GM12874 (cell line): ENCODE measurements at regions not wholly inside any gene's neighbourhood (a gene's known extent, or its start where the extent isn't known, plus 50 kb on each side); places are given as distances from the start of the nearest gene placed in this dataset.
A peak's percentile ranks its signal among the peaks of the same experiment; 100 is the strongest.

Source experiments
- CTCF ChIP-seq: IDR thresholded peaks from 2 replicates; pipeline ENCODE4 v1.5.1; 2011; ENCODE audit warnings: low read depth, mild to moderate bottlenecking, control low read depth, low read length, moderate library complexity; ENCODE audit not compliant: insufficient read depth

GRCh38 chr14:31911160-31911559 is 165.9 kb upstream of the ARHGAP5 start:
- no peak for TF ChIP-seq CTCF

GRCh38 chr14:31913370-31913769 is 163.7 kb upstream of the ARHGAP5 start:
- TF ChIP-seq CTCF = no peak

GRCh38 chr14:31920001-31920400 is 157.1 kb upstream of the ARHGAP5 start:
- no peak for TF ChIP-seq CTCF

- TF ChIP-seq CTCF = no peak
These were observed 156.0 kb upstream of the ARHGAP5 start for GRCh38 chr14:31920989-31921650.

- TF ChIP-seq CTCF = no peak
These were observed 155.4 kb upstream of the ARHGAP5 start for GRCh38 chr14:31921721-31922120.

GRCh38 chr14:31926123-31926522 is 151.0 kb upstream of the ARHGAP5 start:
- peak; percentile 59 for TF ChIP-seq CTCF

GRCh38 chr14:31926652-31927347 is 150.3 kb upstream of the ARHGAP5 start:
- no peak for TF ChIP-seq CTCF
